ENCODE measurements at regions not wholly inside any gene's neighbourhood (a gene's known extent, or its start where the extent isn't known, plus 50 kb on each side); places are given as distances from the start of the nearest gene placed in this dataset.
"Not testable (repeated sequence)": the region's sequence is repeated elsewhere in the genome, so short reads cannot be mapped to it uniquely, and the experiment has no call there.

GRCh38 chr6:10343320-10343719 is 71.6 kb downstream of the TFAP2A start:
- peaks cover 2% of the 10 kb centered on the region for H3K9me3 Mint-ChIP-seq (ENCODE audit: unreplicated experiment)
- Histone ChIP-seq H3K9ac (ENCODE audit: low read length) (no peak overlapping the region), H3K27me3 (ENCODE audit: insufficient read depth, low read length) (peaks cover 2% of the 10 kb centered on the region), H3K27ac (ENCODE audit: low read depth, low read length) (no peak overlapping the region), H4K20me1 (ENCODE audit: insufficient read depth, low read length) (no peaks in the 10 kb centered on the region), H3K4me1 (ENCODE audit: insufficient read depth, low read length) (no peaks in the 10 kb centered on the region), H3K36me3 (ENCODE audit: insufficient read depth, low read length) (no peaks in the 10 kb centered on the region), H3K4me3 (ENCODE audit: insufficient read depth, low read depth, low read length) (no peak overlapping the region), H3K79me2 (ENCODE audit: insufficient read depth, low read length) (no peaks in the 10 kb centered on the region), H2AFZ (ENCODE audit: low read depth, low read length) (no peak overlapping the region), H3K4me2 (ENCODE audit: low read length) (no peak overlapping the region), H3K9me3 (ENCODE audit: insufficient read depth, low read depth, low read length) (no peaks in the 10 kb centered on the region)
- peaks cover 6% of the 10 kb centered on the region for H3K27me3 Mint-ChIP-seq (ENCODE audit: low read depth, unreplicated experiment)
- peaks cover 7% of the 10 kb centered on the region for H3K4me1 Mint-ChIP-seq (ENCODE audit: low read depth, unreplicated experiment)
- FAIRE-seq (no peak), DNase-seq (ENCODE audit: low read depth) (no peak)
- no peak for TF ChIP-seq CTCF (IDR thresholded peaks at IDR 0.05; ENCODE audit: insufficient read depth, low read depth, low read length)
- TF ChIP-seq EZH2 (IDR thresholded peaks at IDR 0.05; ENCODE audit: insufficient read depth, low read length), result no peak
- H3K27ac Mint-ChIP-seq (ENCODE audit: unreplicated experiment), result no peak overlapping the region
- H3K36me3 Mint-ChIP-seq (ENCODE audit: low read depth, unreplicated experiment), result no peaks in the 10 kb centered on the region
- H3K4me3 Mint-ChIP-seq (ENCODE audit: unreplicated experiment), result no peak overlapping the region

- FAIRE-seq (no peak), DNase-seq (ENCODE audit: low read depth) (no peak)
- H3K9me3 ChIP-seq (ENCODE audit: insufficient read depth, low read depth, low read length), result no peaks in the 10 kb centered on the region
- no peak overlapping the region for H3K4me2 ChIP-seq (ENCODE audit: low read length)
- no peak overlapping the region for H3K9ac ChIP-seq (ENCODE audit: low read length)
- H3K27me3 ChIP-seq (ENCODE audit: insufficient read depth, low read length), result peaks cover 2% of the 10 kb centered on the region
- H4K20me1 ChIP-seq (ENCODE audit: insufficient read depth, low read length), result no peaks in the 10 kb centered on the region
- H3K4me3 Mint-ChIP-seq (ENCODE audit: unreplicated experiment), result no peak overlapping the region
- no peak overlapping the region for H3K27ac Mint-ChIP-seq (ENCODE audit: unreplicated experiment)
- H3K36me3 Mint-ChIP-seq (ENCODE audit: low read depth, unreplicated experiment), result no peaks in the 10 kb centered on the region
- TF ChIP-seq EZH2 (IDR thresholded peaks at IDR 0.05; ENCODE audit: insufficient read depth, low read length) (no peak), CTCF (IDR thresholded peaks at IDR 0.05; ENCODE audit: insufficient read depth, low read depth, low read length) (no peak)
- no peaks in the 10 kb centered on the region for H3K79me2 ChIP-seq (ENCODE audit: insufficient read depth, low read length)
- no peaks in the 10 kb centered on the region for H3K36me3 ChIP-seq (ENCODE audit: insufficient read depth, low read length)
- H3K27me3 Mint-ChIP-seq (ENCODE audit: low read depth, unreplicated experiment), result peaks cover 6% of the 10 kb centered on the region
- H3K4me1 ChIP-seq (ENCODE audit: insufficient read depth, low read length), result no peaks in the 10 kb centered on the region
- H3K4me1 Mint-ChIP-seq (ENCODE audit: low read depth, unreplicated experiment), result no peaks in the 10 kb centered on the region
- H3K9me3 Mint-ChIP-seq (ENCODE audit: unreplicated experiment), result peaks cover 1% of the 10 kb centered on the region
- no peak overlapping the region for H2AFZ ChIP-seq (ENCODE audit: low read depth, low read length)
- H3K4me3 ChIP-seq (ENCODE audit: insufficient read depth, low read depth, low read length), result no peak overlapping the region
- H3K27ac ChIP-seq (ENCODE audit: low read depth, low read length), result no peak overlapping the region
These were observed 73.3 kb downstream of the TFAP2A start for GRCh38 chr6:10341605-10342004.

GRCh38 chr6:10338151-10338550 is 76.7 kb downstream of the TFAP2A start:
- no peak overlapping the region for H3K4me2 ChIP-seq (ENCODE audit: low read length)
- peaks cover 1% of the 10 kb centered on the region for H3K9me3 Mint-ChIP-seq (ENCODE audit: unreplicated experiment)
- TF ChIP-seq CTCF (IDR thresholded peaks at IDR 0.05; ENCODE audit: insufficient read depth, low read depth, low read length) (no peak), EZH2 (IDR thresholded peaks at IDR 0.05; ENCODE audit: insufficient read depth, low read length) (no peak)

GRCh38 chr6:10337376-10337775 is 77.5 kb downstream of the TFAP2A start:
- not testable (repeated sequence) for FAIRE-seq; H3K79me2 ChIP-seq (ENCODE audit: insufficient read depth, low read length); DNase-seq (ENCODE audit: low read depth); H3K36me3 ChIP-seq (ENCODE audit: insufficient read depth, low read length); H3K4me2 ChIP-seq (ENCODE audit: low read length); H4K20me1 ChIP-seq (ENCODE audit: insufficient read depth, low read length); H3K27me3 ChIP-seq (ENCODE audit: insufficient read depth, low read length); H3K4me1 ChIP-seq (ENCODE audit: insufficient read depth, low read length); H3K36me3 Mint-ChIP-seq (ENCODE audit: low read depth, unreplicated experiment); H3K27me3 Mint-ChIP-seq (ENCODE audit: low read depth, unreplicated experiment); H3K4me3 ChIP-seq (ENCODE audit: insufficient read depth, low read depth, low read length); H3K4me3 Mint-ChIP-seq (ENCODE audit: unreplicated experiment); H3K4me1 Mint-ChIP-seq (ENCODE audit: low read depth, unreplicated experiment); H2AFZ ChIP-seq (ENCODE audit: low read depth, low read length); H3K27ac ChIP-seq (ENCODE audit: low read depth, low read length); H3K9me3 ChIP-seq (ENCODE audit: insufficient read depth, low read depth, low read length); H3K9me3 Mint-ChIP-seq (ENCODE audit: unreplicated experiment); H3K9ac ChIP-seq (ENCODE audit: low read length); H3K27ac Mint-ChIP-seq (ENCODE audit: unreplicated experiment)

More at GRCh38 chr6:10338151-10338550, 76.7 kb downstream of the TFAP2A start:
- H2AFZ ChIP-seq (ENCODE audit: low read depth, low read length), result no peak overlapping the region
- H3K9me3 ChIP-seq (ENCODE audit: insufficient read depth, low read depth, low read length), result no peaks in the 10 kb centered on the region
- H3K27ac ChIP-seq (ENCODE audit: low read depth, low read length), result no peak overlapping the region
- Mint-ChIP-seq H3K36me3 (ENCODE audit: low read depth, unreplicated experiment) (no peaks in the 10 kb centered on the region), H3K27me3 (ENCODE audit: low read depth, unreplicated experiment) (no peaks in the 10 kb centered on the region), H3K27ac (ENCODE audit: unreplicated experiment) (no peak overlapping the region), H3K4me1 (ENCODE audit: low read depth, unreplicated experiment) (no peaks in the 10 kb centered on the region), H3K4me3 (ENCODE audit: unreplicated experiment) (no peak overlapping the region)
- no peak overlapping the region for H3K9ac ChIP-seq (ENCODE audit: low read length)
- H3K4me3 ChIP-seq (ENCODE audit: insufficient read depth, low read depth, low read length), result no peak overlapping the region
- FAIRE-seq (no peak), DNase-seq (ENCODE audit: low read depth) (peak; percentile 22)
- H3K36me3 ChIP-seq (ENCODE audit: insufficient read depth, low read length), result no peaks in the 10 kb centered on the region
- no peaks in the 10 kb centered on the region for H3K27me3 ChIP-seq (ENCODE audit: insufficient read depth, low read length)
- no peaks in the 10 kb centered on the region for H4K20me1 ChIP-seq (ENCODE audit: insufficient read depth, low read length)
- H3K4me1 ChIP-seq (ENCODE audit: insufficient read depth, low read length), result no peaks in the 10 kb centered on the region
- no peaks in the 10 kb centered on the region for H3K79me2 ChIP-seq (ENCODE audit: insufficient read depth, low read length)
